Epithelial cell of esophagus (primary cell): ENCODE measurements at regions not wholly inside any gene's neighbourhood (a gene's known extent, or its start where the extent isn't known, plus 50 kb on each side); places are given as distances from the start of the nearest gene placed in this dataset.

Source experiments
- DNase-seq: peaks from one replicate; pipeline ENCODE4 v3.0.0; 2010; ENCODE audit warnings: low read depth
- H3K4me3 ChIP-seq: 2 replicates; pipeline ENCODE4 v1.5.1; 2011; ENCODE audit warnings: mild to moderate bottlenecking, low read length, control low read depth
- CTCF ChIP-seq: IDR thresholded peaks from 2 replicates; pipeline ENCODE4 v1.5.1; 2011; ENCODE audit warnings: low read depth, mild to moderate bottlenecking, low read length, control low read depth, inconsistent platforms; ENCODE audit not compliant: insufficient read depth; ENCODE audit errors: missing control alignments

- H3K4me3 ChIP-seq, result no peak overlapping the region
- DNase-seq, result no peak
- TF ChIP-seq CTCF, result no peak
Observed at GRCh38 chr5:11963227-11963626, 59.0 kb upstream of the CTNND2 start.

- DNase-seq, result no peak
- H3K4me3 ChIP-seq, result no peak overlapping the region
- no peak for TF ChIP-seq CTCF
Observed at GRCh38 chr5:11962122-11962521, 57.9 kb upstream of the CTNND2 start.

GRCh38 chr5:11958321-11958720, 54.1 kb upstream of the CTNND2 start:
- TF ChIP-seq CTCF, result no peak
- DNase-seq, result no peak
- H3K4me3 ChIP-seq, result no peak overlapping the region

GRCh38 chr5:11955331-11955730, 51.1 kb upstream of the CTNND2 start:
- DNase-seq, result peak; percentile 86
- no peak for TF ChIP-seq CTCF
- H3K4me3 ChIP-seq, result no peak overlapping the region
